PC-9 (cell line): ENCODE measurements at regions not wholly inside any gene's neighbourhood (a gene's known extent, or its start where the extent isn't known, plus 50 kb on each side); places are given as distances from the start of the nearest gene placed in this dataset.
A peak's percentile ranks its signal among the peaks of the same experiment; 100 is the strongest.

Experiments used
- BruUV-seq: library from RNA; stranded (reverse); fragments of 400-500 nt; replicated peaks from 2 replicates; lab custom pipeline; 2021; lab: Mats Ljungman, UMichigan
- CTCF ChIA-PET: fragments of 300-600 bp; sonication (Branson Sonifier 250); formaldehyde crosslinking; loops from one replicate; lab custom pipeline; 2022; ENCODE audit warnings: antibody characterized with exemption; lab: Charles Lee
- POLR2A ChIA-PET: fragments of 300-600 bp; sonication (Branson Sonifier 250); formaldehyde crosslinking; loops from one replicate; lab custom pipeline; 2022; ENCODE audit warnings: antibody characterized with exemption; ENCODE audit not compliant: unreplicated experiment; lab: Charles Lee
- DNase-seq, 2 experiments: peaks; one replicate each; pipeline versions ENCODE4 v3.0.0 to v3.0.0-alpha.2; 2015 to 2022; ENCODE audit warnings: mixed read lengths in 1 of 2
- H2AFZ ChIP-seq: fragments of 200-600 bp; sonication (generic); 2 replicates; pipeline ENCODE4 v1.8.1; 2017; ENCODE audit warnings: antibody characterized with exemption
- H3F3A ChIP-seq: fragments of 200-600 bp; sonication (generic); 2 replicates; pipeline ENCODE4 v1.8.1; 2017; ENCODE audit warnings: antibody characterized with exemption, mild to moderate bottlenecking, low read depth; ENCODE audit not compliant: insufficient read depth
- H3K27ac ChIP-seq: fragments of 200-600 bp; sonication (generic); 2 replicates; pipeline ENCODE4 v1.6.1; 2016; ENCODE audit warnings: mixed run types
- H3K27me3 ChIP-seq: fragments of 200-600 bp; sonication (generic); 2 replicates; pipeline ENCODE4 v1.6.1; 2016; ENCODE audit warnings: low read depth, mixed run types; ENCODE audit not compliant: insufficient read depth
- H3K36me3 ChIP-seq: fragments of 200-600 bp; sonication (generic); 2 replicates; pipeline ENCODE4 v1.6.1; 2016; ENCODE audit warnings: low read depth, mixed run types
- H3K4me1 ChIP-seq: fragments of 200-600 bp; sonication (generic); replicated peaks from 2 replicates; pipeline ENCODE4 v1.6.1; 2016; ENCODE audit warnings: mixed run types; ENCODE audit not compliant: insufficient read depth
- H3K4me2 ChIP-seq: fragments of 200-600 bp; sonication (generic); 2 replicates; pipeline ENCODE4 v1.6.1; 2017; ENCODE audit warnings: mixed run types
- H3K4me3 ChIP-seq: fragments of 200-600 bp; sonication (generic); 2 replicates; pipeline ENCODE4 v1.6.1; 2016; ENCODE audit warnings: mixed run types
- H3K79me2 ChIP-seq: fragments of 200-600 bp; sonication (generic); 2 replicates; pipeline ENCODE4 v1.6.1; 2017; ENCODE audit warnings: low read depth, mixed run types
- H3K9me2 ChIP-seq: fragments of 200-600 bp; sonication (generic); 2 replicates; pipeline ENCODE4 v1.8.1; 2017; ENCODE audit warnings: mild to moderate bottlenecking; ENCODE audit not compliant: insufficient read depth
- H3K9me3 ChIP-seq: fragments of 200-600 bp; sonication (generic); 2 replicates; pipeline ENCODE4 v1.8.1; 2016; ENCODE audit warnings: low read depth; ENCODE audit not compliant: insufficient read depth
- H4K20me1 ChIP-seq: fragments of 200-600 bp; sonication (generic); 2 replicates; pipeline ENCODE4 v1.8.1; 2017; ENCODE audit not compliant: insufficient read depth
- CTCF ChIP-seq: fragments of 200-600 bp; sonication (generic); conservative IDR thresholded peaks from 2 replicates; pipeline ENCODE4 v1.6.1; 2017; ENCODE audit warnings: mixed run types, antibody characterized with exemption, mild to moderate bottlenecking, moderate library complexity
- EZH2 ChIP-seq: fragments of 200-600 bp; sonication (generic); IDR thresholded peaks from 2 replicates; pipeline ENCODE4 v1.8.0; 2017; ENCODE audit warnings: antibody characterized with exemption, low read depth
- intact Hi-C: fragments of 100-400 bp; cut with micrococcal nuclease; formaldehyde crosslinking; loops from one replicate; pipeline ENCODE4 v1.10.0; 2022; ENCODE audit not compliant: unreplicated experiment

GRCh38 chr3:99384596-99384995 lies 253.8 kb upstream of the COL8A1 start:
- Histone ChIP-seq H3K9me3 (no peaks in the 10 kb centered on the region), H4K20me1 (no peaks in the 10 kb centered on the region), H3K4me2 (no peak overlapping the region), H3F3A (no peaks in the 10 kb centered on the region), H3K27me3 (no peaks in the 10 kb centered on the region), H3K79me2 (no peaks in the 10 kb centered on the region), H3K4me1 (no peaks in the 10 kb centered on the region), H2AFZ (no peak overlapping the region), H3K4me3 (no peak overlapping the region), H3K27ac (no peak overlapping the region), H3K36me3 (no peaks in the 10 kb centered on the region), H3K9me2 (no peaks in the 10 kb centered on the region)
- intact Hi-C loops = no loop called here
- peak in 1 of 2 experiments; percentile 15 for DNase-seq
- TF ChIP-seq EZH2 = no peak
- no peak for TF ChIP-seq CTCF
- BruUV-seq = no TSS peak
- POLR2A ChIA-PET = no interaction called here
- CTCF ChIA-PET = no interaction called here

- CTCF ChIA-PET = no interaction called here
- no peaks in the 10 kb centered on the region for H4K20me1 ChIP-seq
- intact Hi-C loops = no loop called here
- DNase-seq = no peak
- H3K36me3 ChIP-seq = no peaks in the 10 kb centered on the region
- H3K4me2 ChIP-seq = no peak overlapping the region
- H3K4me3 ChIP-seq = no peak overlapping the region
- BruUV-seq = no TSS peak
- no peaks in the 10 kb centered on the region for H3K27me3 ChIP-seq
- no peak overlapping the region for H2AFZ ChIP-seq
- H3F3A ChIP-seq = no peaks in the 10 kb centered on the region
- POLR2A ChIA-PET = no interaction called here
- no peak for TF ChIP-seq EZH2
- TF ChIP-seq CTCF = no peak
- no peaks in the 10 kb centered on the region for H3K79me2 ChIP-seq
- H3K9me3 ChIP-seq = no peaks in the 10 kb centered on the region
- H3K4me1 ChIP-seq = no peaks in the 10 kb centered on the region
- H3K27ac ChIP-seq = no peak overlapping the region
- peaks cover 3% of the 10 kb centered on the region; the same call in 1 of the 2 replicates for H3K9me2 ChIP-seq
Measured at GRCh38 chr3:99376926-99377325, 261.5 kb upstream of the COL8A1 start.

DNA sequence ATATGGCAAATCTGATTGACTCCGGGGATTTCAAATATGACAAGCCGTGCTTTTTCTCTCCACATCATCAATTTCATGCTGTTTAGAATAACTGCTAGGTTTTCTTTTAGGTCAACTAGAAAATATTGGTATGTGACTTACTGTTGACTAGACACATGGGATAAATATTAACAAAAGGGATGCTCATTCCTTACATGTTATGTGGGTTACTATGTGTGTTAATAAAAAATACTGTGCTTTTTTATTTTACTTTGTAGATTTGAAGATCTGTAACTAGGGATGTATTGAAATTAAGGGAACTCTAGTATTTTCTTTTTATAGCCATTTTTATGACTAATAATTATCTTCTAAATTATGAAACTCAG lies 264.6 kb upstream of the COL8A1 start:
- intact Hi-C loops = no loop called here
- H3K27ac ChIP-seq = no peak overlapping the region
- H3K4me1 ChIP-seq = no peaks in the 10 kb centered on the region
- H3F3A ChIP-seq = no peaks in the 10 kb centered on the region
- TF ChIP-seq EZH2 (no peak), CTCF (no peak)
- no peak overlapping the region for H3K4me2 ChIP-seq
- no peak overlapping the region for H3K4me3 ChIP-seq
- ChIA-PET CTCF (no interaction called here), POLR2A (no interaction called here)
- DNase-seq = no peak
- H3K27me3 ChIP-seq = no peaks in the 10 kb centered on the region
- H2AFZ ChIP-seq = no peak overlapping the region
- H3K9me3 ChIP-seq = no peaks in the 10 kb centered on the region
- no TSS peak for BruUV-seq
- H3K9me2 ChIP-seq = peaks cover 2% of the 10 kb centered on the region; the same call in 1 of the 2 replicates
- H4K20me1 ChIP-seq = no peaks in the 10 kb centered on the region
- H3K36me3 ChIP-seq = no peaks in the 10 kb centered on the region
- H3K79me2 ChIP-seq = no peaks in the 10 kb centered on the region
